ENCODE measurements at regions not wholly inside any gene's neighbourhood (a gene's known extent, or its start where the extent isn't known, plus 50 kb on each side); places are given as distances from the start of the nearest gene placed in this dataset.

DNA sequence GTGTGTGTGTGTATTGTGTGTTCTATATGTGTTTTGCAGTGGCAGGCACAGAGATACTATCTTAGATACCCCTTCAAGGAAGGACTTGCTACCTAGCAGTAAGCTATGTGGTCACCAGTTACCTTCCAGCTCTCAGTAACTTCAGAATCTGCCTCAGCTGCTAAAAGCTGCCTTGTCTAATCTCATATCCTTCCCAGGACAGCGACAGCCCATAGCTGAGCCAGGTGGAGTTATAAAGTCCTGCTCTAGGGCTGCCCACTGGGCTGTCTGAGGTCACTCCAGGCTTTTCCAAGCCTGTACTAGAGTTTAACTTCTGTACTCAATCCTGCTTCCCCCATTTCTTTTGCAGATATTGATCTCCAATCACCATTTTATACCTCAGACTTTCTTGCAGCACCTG, 942.6 kb downstream of the GALC start:
- TF ChIP-seq, protein P1, sequence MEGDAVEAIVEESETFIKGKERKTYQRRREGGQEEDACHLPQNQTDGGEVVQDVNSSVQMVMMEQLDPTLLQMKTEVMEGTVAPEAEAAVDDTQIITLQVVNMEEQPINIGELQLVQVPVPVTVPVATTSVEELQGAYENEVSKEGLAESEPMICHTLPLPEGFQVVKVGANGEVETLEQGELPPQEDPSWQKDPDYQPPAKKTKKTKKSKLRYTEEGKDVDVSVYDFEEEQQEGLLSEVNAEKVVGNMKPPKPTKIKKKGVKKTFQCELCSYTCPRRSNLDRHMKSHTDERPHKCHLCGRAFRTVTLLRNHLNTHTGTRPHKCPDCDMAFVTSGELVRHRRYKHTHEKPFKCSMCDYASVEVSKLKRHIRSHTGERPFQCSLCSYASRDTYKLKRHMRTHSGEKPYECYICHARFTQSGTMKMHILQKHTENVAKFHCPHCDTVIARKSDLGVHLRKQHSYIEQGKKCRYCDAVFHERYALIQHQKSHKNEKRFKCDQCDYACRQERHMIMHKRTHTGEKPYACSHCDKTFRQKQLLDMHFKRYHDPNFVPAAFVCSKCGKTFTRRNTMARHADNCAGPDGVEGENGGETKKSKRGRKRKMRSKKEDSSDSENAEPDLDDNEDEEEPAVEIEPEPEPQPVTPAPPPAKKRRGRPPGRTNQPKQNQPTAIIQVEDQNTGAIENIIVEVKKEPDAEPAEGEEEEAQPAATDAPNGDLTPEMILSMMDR (IDR thresholded peaks at IDR 0.05; ENCODE audit: insufficient read depth, low read depth, low read length): no peak
- TF ChIP-seq EZH2 (IDR thresholded peaks at IDR 0.05; ENCODE audit: insufficient read depth, low read length): no peak
